ENCODE measurements at regions not wholly inside any gene's neighbourhood (a gene's known extent, or its start where the extent isn't known, plus 50 kb on each side); places are given as distances from the start of the nearest gene placed in this dataset.

- no peaks in the 10 kb centered on the region for H3K4me1 ChIP-seq (ENCODE audit: control insufficient read depth, insufficient read depth, low read length)
- TF ChIP-seq TCF7 (IDR thresholded peaks at IDR 0.05; ENCODE audit: borderline replicate concordance) (peak; percentile 35; the same call in 1 of the 2 replicates), TCF12 (IDR thresholded peaks at IDR 0.05; ENCODE audit: low read depth, low read length) (peak; percentile 74), GABPA (IDR thresholded peaks at IDR 0.05; ENCODE audit: low read depth) (0 out of 2 replicates have a peak, but pooled peaks have one; percentile 17), CEBPB (IDR thresholded peaks at IDR 0.05; ENCODE audit: borderline replicate concordance in 1 of 2, low read depth in 2 of 2, low read length in 2 of 2) (peak in 1 of 2 experiments; percentile 41; a peak in 1 of 4 replicates), CREB1 (IDR thresholded peaks at IDR 0.05; ENCODE audit: low read depth) (peak; percentile 56; the same call in 1 of the 2 replicates), BMI1 (IDR thresholded peaks at IDR 0.05; ENCODE audit: borderline replicate concordance) (peak; percentile 58), ATF2 (IDR thresholded peaks at IDR 0.05; ENCODE audit: low read length) (peak; percentile 70; the same call in 1 of the 2 replicates), IKZF1 (conservative IDR thresholded peaks at IDR 0.05) (peak; percentile 50; the same call in 1 of the 2 replicates), PKNOX1 (IDR thresholded peaks at IDR 0.05) (no peak), ZBED1 (IDR thresholded peaks at IDR 0.05; ENCODE audit: borderline replicate concordance) (peak; percentile 57; the same call in 1 of the 2 replicates), RAD21 (IDR thresholded peaks at IDR 0.05; ENCODE audit: insufficient read depth, low read depth, low read length) (no peak), MTA2 (IDR thresholded peaks at IDR 0.05; ENCODE audit: low read depth) (peak; percentile 66), RUNX3 (IDR thresholded peaks at IDR 0.05; ENCODE audit: low read length) (peak; percentile 83), TCF3 (IDR thresholded peaks at IDR 0.05; ENCODE audit: borderline replicate concordance, insufficient read depth, low read depth, low read length) (no peak), JUNB (IDR thresholded peaks at IDR 0.05) (peak; percentile 52), MEF2A (IDR thresholded peaks at IDR 0.05; ENCODE audit: insufficient read depth, low read depth, low read length) (peak; percentile 49; the same call in 1 of the 2 replicates), YBX1 (IDR thresholded peaks at IDR 0.05) (no peak), RELB (IDR thresholded peaks at IDR 0.05; ENCODE audit: low read depth) (peak; percentile 32; the same call in 1 of the 2 replicates), NFIC (IDR thresholded peaks at IDR 0.05; ENCODE audit: low read depth, low read length) (peak; percentile 93), HDAC6 (IDR thresholded peaks at IDR 0.05; ENCODE audit: unreplicated experiment) (no peak), ESRRA (IDR thresholded peaks at IDR 0.05; ENCODE audit: low read length) (no peak), FOXM1 (IDR thresholded peaks at IDR 0.05; ENCODE audit: low read depth, low read length) (peak; percentile 85; the same call in 1 of the 2 replicates)
Observed at GRCh38 chr4:71266090-71266794, 72.6 kb upstream of the SLC4A4 start.

More at GRCh38 chr4:71266090-71266794, 72.6 kb upstream of the SLC4A4 start:
- DNase-seq (ENCODE audit: low read depth, low spot score), result peak; percentile 21
- no peaks in the 10 kb centered on the region for H3K9me3 ChIP-seq (replicated peaks; ENCODE audit: control insufficient read depth, insufficient read depth, low read length)
- no peak overlapping the region for H3K4me3 ChIP-seq
- in situ Hi-C loops (cut with MboI), result no loop called here
- ChIA-PET RAD21 (ENCODE audit: unreplicated experiment) (interaction anchor here (0.8 to 2.0 kb wide), 8 partner anchors 9 to 270 kb away, joined by 3 to 8 read pairs (median 4); no protein-coding TSS in a partner anchor), SMC1A (ENCODE audit: uncharacterized antibody, unreplicated experiment) (interaction anchor here (0.6 to 3.0 kb wide), 12 partner anchors 10 to 403 kb away, joined by 3 to 14 read pairs (median 4); no protein-coding TSS in a partner anchor), CTCF (interaction anchor here (0.7 to 3.0 kb wide), 7 partner anchors 11 to 111 kb away, joined by 3 to 12 read pairs (median 4); no protein-coding TSS in a partner anchor), POLR2A (no interaction called here)
- no peak for FAIRE-seq
- WGBS (ENCODE audit: insufficient coverage, insufficient replicate concordance, low lambda C conversion rate, missing lambda C conversion rate), result under 1% methylated on average over 5 of the region's 5 CpGs
- H3K36me3 ChIP-seq (ENCODE audit: control insufficient read depth in 2 of 2, insufficient read depth in 2 of 2, low read length in 1 of 2), result no peaks in the 10 kb centered on the region
- no peak overlapping the region for H3K9ac ChIP-seq (ENCODE audit: control insufficient read depth, insufficient read depth, low read length)
- no TSS peak for BruUV-seq (replicated peaks)
- no peaks in the 10 kb centered on the region for H3K79me2 ChIP-seq (ENCODE audit: control insufficient read depth, insufficient read depth, low read length)
- H3K4me2 ChIP-seq (ENCODE audit: control insufficient read depth, insufficient read depth), result peak overlapping the region; percentile 22
- ATAC-seq, result peak; percentile 70
- no peaks in the 10 kb centered on the region for H3K27me3 ChIP-seq (replicated peaks in 1 of 2; ENCODE audit: control insufficient read depth in 2 of 2, insufficient read depth in 2 of 2, low read length in 1 of 2)
- no peaks in the 10 kb centered on the region for H4K20me1 ChIP-seq (ENCODE audit: control insufficient read depth, insufficient read depth)
- H2AFZ ChIP-seq (ENCODE audit: control insufficient read depth, low read depth, low read length), result no peak overlapping the region
- no peak overlapping the region for H3K27ac ChIP-seq (ENCODE audit: control insufficient read depth, insufficient read depth)
- intact Hi-C loops (cut with micrococcal nuclease; ENCODE audit: unreplicated experiment), result loop anchor here (5.0 to 10.0 kb wide), 2 partner anchors 611 to 846 kb away; no protein-coding TSS in a partner anchor
